ENCODE measurements at regions not wholly inside any gene's neighbourhood (a gene's known extent, or its start where the extent isn't known, plus 50 kb on each side); places are given as distances from the start of the nearest gene placed in this dataset.

GRCh38 chr13:76621705-76622104 lies 264.5 kb downstream of the KCTD12 start:
- TF ChIP-seq EZH2 (IDR thresholded peaks at IDR 0.05; ENCODE audit: low read length) (no peak), CTCF (optimal IDR thresholded peaks at IDR 0.05 in 1 of 3, IDR thresholded peaks at IDR 0.05 in 1 of 3, conservative IDR thresholded peaks at IDR 0.05 in 1 of 3; ENCODE audit: extremely low read depth in 1 of 3, insufficient read depth in 2 of 3, low read length in 3 of 3) (no peak)
